ENCODE measurements at regions not wholly inside any gene's neighbourhood (a gene's known extent, or its start where the extent isn't known, plus 50 kb on each side); places are given as distances from the start of the nearest gene placed in this dataset.

- no peaks in the 10 kb centered on the region for H3K27me3 ChIP-seq
- TF ChIP-seq POLR2A (IDR thresholded peaks at IDR 0.05) (no peak), CTCF (IDR thresholded peaks at IDR 0.05) (no peak)
- H3K4me3 ChIP-seq = no peak overlapping the region
- no peak for DNase-seq
- intact Hi-C loops (cut with DNase I; ENCODE audit: low total_unique reads) = no loop called here
- WGBS, 2 donors = 75 to 76% methylated on average over 8 to 13 of the region's 13 CpGs
- H3K4me1 ChIP-seq = no peaks in the 10 kb centered on the region
- no peaks in the 10 kb centered on the region for H3K9me3 ChIP-seq
- H3K27ac ChIP-seq = no peak overlapping the region
- H3K36me3 ChIP-seq (ENCODE audit: low read depth, missing control alignments) = no peaks in the 10 kb centered on the region
These were observed 90.8 kb upstream of the CLDN5 start for GRCh38 chr22:19615001-19615461.

- DNase-seq = no peak
- Histone ChIP-seq H3K9me3 (no peaks in the 10 kb centered on the region), H3K27me3 (no peaks in the 10 kb centered on the region), H3K27ac (no peak overlapping the region), H3K4me1 (peaks cover 2% of the 10 kb centered on the region), H3K4me3 (no peak overlapping the region), H3K36me3 (ENCODE audit: low read depth, missing control alignments) (no peaks in the 10 kb centered on the region)
- no peak for TF ChIP-seq CTCF (IDR thresholded peaks at IDR 0.05)
- TF ChIP-seq POLR2A (IDR thresholded peaks at IDR 0.05) = no peak
- intact Hi-C loops (cut with DNase I; ENCODE audit: low total_unique reads) = no loop called here
- WGBS, 2 donors = 85 to 86% methylated on average over 9 of the region's 9 CpGs
These were observed 91.8 kb upstream of the CLDN5 start for GRCh38 chr22:19615867-19616581.

GRCh38 chr22:19619144-19620009, 94.9 kb upstream of the SEPTIN5 start:
- no peak overlapping the region for H3K27ac ChIP-seq
- H3K9me3 ChIP-seq = no peaks in the 10 kb centered on the region
- intact Hi-C loops (cut with DNase I; ENCODE audit: low total_unique reads) = no loop called here
- H3K4me1 ChIP-seq = peaks cover 13% of the 10 kb centered on the region
- no peaks in the 10 kb centered on the region for H3K27me3 ChIP-seq
- no peak overlapping the region for H3K4me3 ChIP-seq
- 66 to 79% methylated on average over 8 of the region's 8 CpGs for WGBS, 2 donors
- DNase-seq = no peak
- TF ChIP-seq CTCF (IDR thresholded peaks at IDR 0.05) (no peak), POLR2A (IDR thresholded peaks at IDR 0.05) (no peak)
- H3K36me3 ChIP-seq (ENCODE audit: low read depth, missing control alignments) = no peaks in the 10 kb centered on the region

- DNase-seq = no peak
- Histone ChIP-seq H3K36me3 (ENCODE audit: low read depth, missing control alignments) (no peaks in the 10 kb centered on the region), H3K4me3 (no peak overlapping the region), H3K27me3 (no peaks in the 10 kb centered on the region), H3K9me3 (no peaks in the 10 kb centered on the region), H3K27ac (no peak overlapping the region), H3K4me1 (peaks cover 13% of the 10 kb centered on the region)
- intact Hi-C loops (cut with DNase I; ENCODE audit: low total_unique reads) = no loop called here
- TF ChIP-seq CTCF (IDR thresholded peaks at IDR 0.05) = no peak
- TF ChIP-seq POLR2A (IDR thresholded peaks at IDR 0.05) = no peak
- 62 to 63% methylated on average over 20 to 21 of the region's 21 CpGs for WGBS, 2 donors
These were observed 93.4 kb upstream of the SEPTIN5 start for GRCh38 chr22:19620742-19621371.
